ENCODE measurements at regions not wholly inside any gene's neighbourhood (a gene's known extent, or its start where the extent isn't known, plus 50 kb on each side); places are given as distances from the start of the nearest gene placed in this dataset.

DNA sequence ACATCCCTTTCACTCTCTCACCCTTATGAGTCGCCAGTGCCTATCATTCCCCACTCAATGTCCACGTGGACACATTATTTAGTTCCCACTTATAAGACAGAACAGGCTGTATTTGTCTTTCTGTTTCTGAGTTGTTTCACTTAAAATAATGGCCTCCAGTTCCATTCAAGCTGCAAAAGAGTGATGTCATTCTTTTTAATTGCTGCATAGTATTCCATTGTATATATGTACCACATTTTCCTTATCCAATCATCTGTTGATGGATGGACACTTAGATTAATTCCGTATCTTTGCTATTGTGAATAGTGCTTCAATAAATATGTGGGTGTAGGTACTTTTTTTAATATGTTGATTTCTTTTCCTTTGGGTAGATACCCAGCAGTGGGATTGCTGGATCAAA lies 79.1 kb downstream of the ZNF365 start:
- no peak for DNase-seq (ENCODE audit: low read depth)

DNA sequence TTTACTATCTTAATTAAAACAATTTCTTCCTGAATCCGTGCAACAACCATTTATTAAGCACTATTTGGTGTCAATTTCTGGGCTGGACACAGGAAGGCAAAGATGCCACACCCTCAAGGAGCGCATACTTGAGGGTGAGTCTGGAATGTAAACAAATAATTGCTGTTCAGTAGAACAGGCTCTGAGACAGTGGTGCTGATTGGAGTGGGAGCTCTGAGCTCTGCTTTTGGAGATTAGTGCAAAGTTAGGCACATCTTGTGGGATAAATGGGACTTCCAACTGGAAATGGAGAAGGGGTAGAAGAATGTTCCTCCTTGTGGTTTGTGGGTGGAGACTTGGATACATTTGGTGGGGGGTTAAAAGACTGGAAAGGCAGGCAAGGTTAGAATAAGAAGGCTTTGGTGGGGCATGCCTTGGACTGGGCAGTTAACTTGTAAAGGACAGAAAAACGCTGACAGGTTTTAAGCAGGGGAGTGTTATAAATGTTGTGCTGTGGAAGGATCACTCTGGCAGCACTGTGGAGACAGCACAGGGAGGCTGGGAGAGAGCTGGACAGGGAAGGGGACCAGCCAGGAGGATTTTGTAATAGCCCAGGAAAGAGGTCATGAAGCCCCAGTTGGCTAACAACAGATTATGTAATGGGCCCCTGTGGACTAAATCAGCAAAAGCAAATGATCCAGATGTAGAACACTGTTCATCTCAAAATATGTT lies 80.7 kb downstream of the ZNF365 start:
- DNase-seq (ENCODE audit: low read depth) = peak; percentile 75

DNA sequence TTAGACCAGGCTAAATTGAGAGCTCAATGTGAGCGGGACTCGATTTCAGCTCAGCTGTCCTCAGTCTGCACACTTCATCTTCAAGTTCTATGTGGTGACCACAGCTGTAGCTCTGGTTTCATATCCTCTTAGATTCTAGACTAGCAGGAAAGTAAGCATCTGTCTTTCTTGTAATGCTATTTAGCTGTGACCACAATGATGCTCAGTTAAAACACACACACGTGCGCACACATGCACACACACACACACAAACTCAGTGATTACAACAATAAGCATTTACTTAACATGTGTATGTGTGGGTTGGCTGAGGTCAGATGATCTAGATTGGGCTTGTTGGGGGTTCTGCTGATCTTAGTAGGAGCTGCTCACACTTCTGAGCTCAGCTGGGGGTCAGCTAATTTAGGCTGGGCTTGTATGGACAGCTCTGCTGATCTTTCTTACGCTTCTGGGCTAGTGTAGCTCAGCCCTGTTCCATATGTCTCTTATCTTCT lies 82.5 kb downstream of the ZNF365 start:
- no peak for DNase-seq (ENCODE audit: low read depth)

DNA sequence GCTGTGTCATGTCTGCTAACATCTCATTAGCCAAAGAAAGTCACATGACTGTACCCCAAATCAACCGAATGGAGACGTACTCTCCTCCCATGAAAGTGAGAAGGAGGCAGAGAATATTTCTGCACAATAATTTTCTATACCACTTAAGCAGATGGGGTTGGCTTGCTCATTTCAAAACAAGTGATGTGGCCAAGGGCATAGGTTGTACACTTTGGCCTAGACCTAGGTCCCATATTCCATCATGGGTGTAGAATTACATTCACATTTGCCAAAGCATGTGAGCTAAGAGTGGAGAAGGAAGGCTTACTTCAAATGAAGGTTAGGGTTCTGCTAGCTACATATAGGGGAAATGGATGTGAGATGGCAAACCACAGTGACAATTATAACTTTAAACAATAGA lies 83.0 kb downstream of the ZNF365 start:
- no peak for DNase-seq (ENCODE audit: low read depth)

DNA sequence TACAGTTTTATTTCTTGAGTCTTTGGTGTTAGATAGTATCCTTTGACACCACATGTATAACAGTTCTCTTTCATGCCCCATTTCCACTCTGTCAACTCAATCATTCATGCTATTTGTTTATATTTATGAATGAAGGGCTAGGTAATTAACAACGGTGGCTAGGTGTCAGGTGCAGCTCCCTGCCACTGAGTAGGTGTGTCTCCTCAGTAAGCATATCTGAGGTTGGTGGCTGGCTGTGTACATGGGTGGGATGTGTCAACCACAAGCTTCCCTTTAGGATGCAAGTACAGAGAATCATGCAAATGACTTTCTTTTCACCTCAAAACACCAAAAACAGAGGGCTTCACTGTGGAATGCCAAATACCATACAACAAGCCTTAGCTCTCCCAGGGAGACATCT lies 83.4 kb downstream of the ZNF365 start:
- no peak for DNase-seq (ENCODE audit: low read depth)

DNA sequence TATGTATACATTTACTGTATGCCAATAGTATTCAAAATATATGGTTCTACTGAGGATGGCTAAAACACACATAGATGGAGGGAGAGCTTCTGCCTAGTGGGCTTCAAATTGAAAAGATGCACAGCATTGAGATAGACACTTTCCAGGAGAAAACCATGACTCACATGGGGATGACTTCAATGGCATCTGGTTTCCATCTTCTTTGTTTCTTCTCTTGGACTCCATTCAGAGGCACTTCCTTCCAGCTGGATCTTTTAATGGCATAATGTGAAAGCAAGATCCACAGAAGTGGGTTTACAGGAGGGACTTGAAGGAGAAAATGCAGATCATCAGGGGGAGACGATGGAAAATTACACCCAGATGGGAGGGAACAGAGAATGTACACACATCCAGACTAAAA lies 84.9 kb downstream of the ZNF365 start:
- peak; percentile 22 for DNase-seq (ENCODE audit: low read depth)

DNA sequence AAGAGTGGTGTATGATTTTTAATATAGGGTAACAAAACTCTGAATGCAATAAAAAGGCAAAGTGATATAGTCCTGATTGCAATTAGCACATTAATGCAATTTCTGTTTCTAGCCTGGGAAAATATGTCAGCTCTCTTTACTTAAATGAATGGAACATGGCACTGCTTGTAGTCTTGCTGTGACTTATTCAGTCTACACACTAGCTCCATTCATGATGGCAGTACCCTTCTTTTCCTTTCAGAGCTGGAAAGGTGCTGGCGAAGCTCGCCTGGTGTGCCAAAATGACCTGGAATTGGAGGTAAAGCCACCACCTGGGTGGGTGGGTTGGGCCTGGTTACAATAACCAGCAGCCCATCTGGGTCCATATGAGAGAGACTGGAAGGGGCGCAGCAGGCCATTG lies 85.3 kb downstream of the ZNF365 start:
- no peak for DNase-seq (ENCODE audit: low read depth)

DNA sequence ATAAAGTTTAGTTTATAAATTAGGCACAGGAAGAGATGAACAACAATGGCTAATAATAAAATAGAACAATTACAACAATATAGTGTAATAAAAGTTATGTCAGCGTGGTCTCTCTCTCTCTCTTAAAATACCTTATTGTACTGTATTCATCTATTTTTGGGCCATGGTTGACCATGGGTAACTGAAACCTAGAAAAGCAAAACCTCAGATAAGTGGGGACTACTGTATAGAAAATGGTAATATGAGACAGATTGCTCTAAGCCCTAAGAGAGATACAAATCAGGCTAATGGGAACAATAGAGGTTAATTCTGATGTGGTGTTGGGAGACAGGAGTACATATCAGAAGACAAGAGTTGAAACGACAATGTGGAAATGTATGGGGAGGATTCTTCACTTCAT lies 86.2 kb downstream of the ZNF365 start:
- DNase-seq (ENCODE audit: low read depth) = no peak

DNA sequence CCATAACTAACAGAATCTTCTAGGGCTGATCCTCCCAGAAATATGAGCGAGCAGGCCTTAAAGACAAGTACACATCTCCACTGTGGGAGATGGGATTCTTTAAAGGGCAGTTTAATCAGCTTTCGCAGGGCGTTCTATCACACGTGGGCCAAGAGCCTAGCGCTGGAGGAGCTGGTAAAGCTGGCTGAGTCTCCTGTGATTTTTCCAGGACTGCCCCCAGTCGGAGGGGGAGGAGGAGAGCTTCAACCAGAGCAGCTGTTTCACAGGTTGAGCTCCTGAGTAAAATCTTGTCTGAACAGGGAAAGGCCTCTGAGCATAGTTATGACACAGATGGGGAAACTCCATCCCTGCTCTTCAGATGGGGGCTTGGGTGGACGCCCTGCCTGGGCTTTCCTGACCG lies 87.0 kb downstream of the ZNF365 start:
- no peak for DNase-seq (ENCODE audit: low read depth)

DNA sequence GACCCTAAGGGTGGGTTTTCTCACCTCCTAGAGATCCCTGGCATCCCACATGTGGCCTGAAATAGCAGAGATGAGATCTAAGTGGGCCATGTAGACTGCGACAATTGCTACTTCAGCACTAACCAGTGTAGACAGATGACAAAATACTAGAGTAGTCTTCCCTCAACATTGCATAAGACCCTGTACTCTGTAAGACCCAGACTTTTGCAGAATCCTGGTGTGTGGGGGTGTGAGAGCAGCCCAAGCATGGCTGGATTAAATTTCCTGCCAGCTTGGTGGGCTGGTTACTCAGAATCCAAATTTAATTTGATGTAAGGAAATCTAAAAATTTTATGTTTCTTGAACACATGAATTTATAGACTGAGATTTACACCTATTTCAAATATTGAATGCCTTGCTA lies 88.3 kb downstream of the ZNF365 start:
- DNase-seq (ENCODE audit: low read depth) = no peak

DNA sequence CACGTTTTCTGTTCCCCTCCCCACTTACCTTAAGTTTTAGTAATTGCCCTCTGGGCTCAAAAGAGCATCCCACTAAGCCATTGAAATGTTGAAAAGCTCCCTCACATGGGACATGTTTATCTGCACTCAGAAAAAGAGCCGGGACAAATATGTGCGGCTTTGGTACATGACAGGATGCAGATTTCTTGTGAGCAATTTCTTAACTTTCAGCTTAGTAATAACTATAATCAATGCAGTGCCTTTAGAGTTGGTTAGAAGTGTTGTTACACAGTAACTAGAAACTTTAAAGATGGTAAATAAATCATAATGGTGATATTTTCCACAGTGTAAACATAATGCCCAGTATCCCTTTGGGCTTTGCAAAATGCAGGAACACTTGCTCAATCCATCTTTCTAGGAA lies 89.2 kb downstream of the ZNF365 start:
- no peak for DNase-seq (ENCODE audit: low read depth)

DNA sequence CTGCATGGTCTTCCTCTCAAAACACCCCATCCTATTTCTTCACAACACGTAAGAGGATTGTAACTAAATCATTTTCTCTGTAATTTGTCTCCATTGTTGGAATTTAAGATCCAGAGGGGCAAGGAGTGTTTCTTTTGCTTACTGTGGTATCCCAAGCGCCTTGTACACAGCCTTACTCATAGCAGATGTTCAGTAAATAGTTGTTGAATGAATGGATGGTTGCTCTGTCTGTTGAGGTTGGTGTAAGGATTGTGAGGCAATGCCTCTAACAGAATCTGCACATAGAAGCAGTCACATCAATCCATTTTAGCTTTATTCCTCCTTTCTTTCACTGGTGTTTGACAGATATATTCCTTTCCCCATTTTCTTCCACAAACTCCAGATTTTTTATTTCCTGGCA lies 90.1 kb downstream of the ZNF365 start:
- peak; percentile 3 for DNase-seq (ENCODE audit: low read depth)

DNA sequence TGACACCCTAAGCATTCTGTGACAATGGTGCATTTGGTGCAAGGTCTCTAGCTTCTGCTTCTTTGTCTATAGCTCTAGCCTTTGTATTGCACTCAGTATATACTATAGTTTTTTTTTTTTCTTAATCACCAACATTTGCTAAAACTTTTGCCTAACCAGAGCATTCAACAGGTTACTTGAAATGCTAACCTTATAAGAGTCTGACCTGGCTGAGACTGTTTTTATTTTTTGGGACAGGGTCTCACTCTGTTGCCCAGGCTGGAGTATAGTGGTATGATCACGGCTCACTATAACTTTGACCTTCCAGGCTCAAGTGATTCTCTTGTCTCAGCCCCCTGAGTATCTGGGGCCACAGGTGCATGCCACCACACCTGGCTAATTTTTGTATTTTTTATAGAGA lies 92.4 kb downstream of the ZNF365 start:
- no peak for DNase-seq (ENCODE audit: low read depth)

DNA sequence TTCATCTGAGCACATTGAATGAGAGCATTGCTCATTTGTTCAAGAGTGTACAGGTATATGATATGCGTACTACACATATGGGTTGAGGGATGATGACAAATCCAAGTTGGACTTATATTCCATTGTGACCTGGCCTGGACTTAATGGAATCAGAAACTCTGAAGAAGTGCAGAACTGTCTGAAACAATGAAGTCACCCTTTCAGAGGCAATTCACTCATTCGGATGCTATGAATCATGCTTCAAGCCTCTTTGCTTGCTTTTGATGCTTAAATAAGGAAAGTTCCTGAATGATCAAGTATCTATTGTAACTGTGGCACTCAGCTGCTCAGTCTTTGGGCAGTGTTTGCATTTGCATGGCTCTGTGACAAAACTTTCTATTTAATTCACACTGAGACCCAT lies 93.4 kb downstream of the ZNF365 start:
- peak; percentile 45 for DNase-seq (ENCODE audit: low read depth)

DNA sequence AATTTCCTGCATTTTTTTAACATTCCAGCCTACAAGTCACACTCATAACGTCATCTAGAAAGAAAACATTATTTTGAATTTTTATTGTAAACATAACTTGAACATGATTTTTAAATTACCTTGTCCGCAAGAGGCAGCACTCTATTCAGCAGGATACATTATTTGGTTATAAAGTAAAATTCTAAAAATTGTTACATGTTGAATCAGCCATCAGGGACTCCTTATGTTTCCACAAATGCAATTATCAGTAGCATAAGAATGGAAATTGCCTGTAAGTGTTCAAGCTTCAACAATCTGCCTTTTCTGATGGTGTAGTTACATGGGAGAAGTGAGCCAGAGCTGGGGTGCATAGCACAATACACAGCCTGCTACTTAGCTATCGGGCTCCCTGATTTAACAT lies 97.5 kb downstream of the ZNF365 start:
- no peak for DNase-seq (ENCODE audit: low read depth)

DNA sequence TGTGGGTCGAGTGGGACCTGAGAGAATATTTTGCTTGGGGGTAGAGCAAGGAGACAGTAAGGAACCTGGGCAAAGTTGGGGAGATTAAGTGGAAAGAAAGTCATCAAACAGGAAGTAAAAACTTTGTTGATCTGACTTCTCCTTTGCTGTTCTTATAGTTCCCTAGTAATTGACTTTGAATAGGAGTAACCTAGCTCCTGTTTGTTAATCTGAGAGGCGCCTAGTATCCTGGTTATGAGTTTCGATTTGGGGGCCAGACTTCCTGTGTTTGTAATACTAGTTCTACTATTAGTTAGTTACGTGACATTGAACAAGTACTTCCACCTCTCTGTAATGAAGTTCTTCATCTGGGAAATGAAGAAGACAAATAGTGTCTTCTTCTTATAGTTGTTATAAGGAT lies 99.1 kb downstream of the ZNF365 start:
- no peak for DNase-seq (ENCODE audit: low read depth)

DNA sequence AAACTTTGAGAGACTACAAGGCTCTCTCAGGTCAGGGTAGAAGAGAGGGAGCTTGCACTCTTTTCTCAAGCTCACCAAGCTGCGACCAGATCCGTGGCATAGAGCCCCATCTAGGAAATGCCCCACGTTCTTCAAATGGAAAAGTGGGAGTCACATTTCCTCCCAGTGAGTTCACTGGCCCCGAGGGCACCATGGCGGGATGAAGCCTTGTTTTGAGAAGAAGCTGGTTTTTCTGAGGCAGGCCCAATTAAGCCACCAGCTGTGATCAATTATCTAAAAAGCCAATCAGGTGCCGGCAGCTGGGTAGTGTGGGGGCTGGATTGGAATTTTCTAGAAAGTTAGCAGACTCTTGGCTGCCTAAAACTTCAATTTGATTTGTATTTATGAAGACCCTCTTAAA lies 101.4 kb downstream of the ZNF365 start:
- DNase-seq (ENCODE audit: low read depth) = no peak

DNA sequence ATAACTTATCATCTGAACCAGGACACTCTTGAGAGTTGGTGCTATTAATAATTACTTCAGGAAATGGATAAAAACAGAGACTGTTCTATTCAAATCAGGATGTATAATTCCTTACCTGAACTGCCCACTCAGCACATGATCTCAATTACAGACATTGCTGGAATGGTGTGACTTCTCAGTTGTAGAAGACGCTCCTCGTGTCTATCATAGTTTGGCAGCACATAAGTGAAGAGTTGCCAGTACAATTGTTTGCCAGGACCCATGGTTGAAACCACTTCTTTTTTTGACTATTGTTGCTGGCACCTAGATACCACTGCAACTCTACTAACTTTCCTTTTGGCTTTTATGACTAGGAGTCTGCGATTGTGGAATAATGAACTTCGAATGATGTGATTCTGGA lies 105.4 kb downstream of the ZNF365 start:
- DNase-seq (ENCODE audit: low read depth) = no peak

DNA sequence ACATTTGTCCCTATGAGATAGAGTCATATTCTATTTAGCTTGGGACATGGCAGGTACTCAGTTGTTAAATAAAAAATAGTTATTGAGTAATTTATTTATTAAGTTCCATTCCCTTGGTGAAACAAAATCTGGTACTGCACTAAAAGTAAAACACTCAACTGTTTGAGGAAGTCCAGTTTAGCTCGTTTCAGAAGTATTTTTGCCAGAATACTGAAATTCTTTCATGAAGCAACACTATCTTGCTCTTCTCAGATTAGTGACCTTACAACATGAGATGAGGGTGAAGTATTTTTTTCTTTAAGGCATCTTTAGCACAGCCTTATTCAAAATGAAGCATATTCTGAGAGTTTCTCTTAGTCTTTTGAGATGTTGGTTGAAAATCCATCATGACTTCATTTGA lies 106.0 kb downstream of the ZNF365 start:
- no peak for DNase-seq (ENCODE audit: low read depth)

DNA sequence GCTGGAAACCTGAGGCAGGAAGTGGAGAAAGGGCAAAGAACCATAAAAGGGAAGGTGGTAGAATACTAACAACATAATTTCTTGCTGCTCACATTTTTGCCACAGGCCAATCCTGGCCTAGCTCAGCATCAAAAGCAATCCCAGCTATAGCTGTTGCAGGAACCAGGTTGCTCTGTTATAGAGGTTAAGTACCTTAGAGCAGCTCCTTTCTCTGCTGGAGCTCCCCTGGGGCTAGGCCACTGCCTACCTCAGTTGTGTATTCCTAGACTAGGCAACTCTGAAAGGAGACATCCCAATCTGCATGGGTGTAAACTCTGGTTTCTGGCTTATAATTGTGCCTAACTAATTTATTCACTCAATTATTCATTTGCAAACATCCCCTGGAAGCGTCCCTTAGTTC lies 108.4 kb downstream of the ZNF365 start:
- no peak for DNase-seq (ENCODE audit: low read depth)

DNA sequence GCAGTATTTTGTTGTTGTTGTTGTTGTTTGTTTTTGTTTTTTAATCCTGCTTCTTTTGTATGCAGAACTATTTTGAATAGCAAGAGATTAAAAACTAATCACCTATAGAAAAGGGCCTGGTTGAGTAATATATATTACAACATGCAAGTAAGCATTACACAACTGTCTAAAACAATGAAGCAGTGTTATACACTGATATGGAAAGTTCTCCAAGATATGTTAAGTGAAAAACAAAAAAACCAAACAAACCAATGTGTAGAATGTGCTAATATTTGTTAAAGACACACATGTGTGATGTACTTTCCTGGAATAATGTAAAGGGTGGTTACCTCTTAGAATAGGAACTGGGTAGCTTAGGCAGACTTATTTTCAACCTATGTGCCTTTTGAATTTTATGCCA lies 117.4 kb downstream of the ZNF365 start:
- no peak for DNase-seq (ENCODE audit: low read depth)

DNA sequence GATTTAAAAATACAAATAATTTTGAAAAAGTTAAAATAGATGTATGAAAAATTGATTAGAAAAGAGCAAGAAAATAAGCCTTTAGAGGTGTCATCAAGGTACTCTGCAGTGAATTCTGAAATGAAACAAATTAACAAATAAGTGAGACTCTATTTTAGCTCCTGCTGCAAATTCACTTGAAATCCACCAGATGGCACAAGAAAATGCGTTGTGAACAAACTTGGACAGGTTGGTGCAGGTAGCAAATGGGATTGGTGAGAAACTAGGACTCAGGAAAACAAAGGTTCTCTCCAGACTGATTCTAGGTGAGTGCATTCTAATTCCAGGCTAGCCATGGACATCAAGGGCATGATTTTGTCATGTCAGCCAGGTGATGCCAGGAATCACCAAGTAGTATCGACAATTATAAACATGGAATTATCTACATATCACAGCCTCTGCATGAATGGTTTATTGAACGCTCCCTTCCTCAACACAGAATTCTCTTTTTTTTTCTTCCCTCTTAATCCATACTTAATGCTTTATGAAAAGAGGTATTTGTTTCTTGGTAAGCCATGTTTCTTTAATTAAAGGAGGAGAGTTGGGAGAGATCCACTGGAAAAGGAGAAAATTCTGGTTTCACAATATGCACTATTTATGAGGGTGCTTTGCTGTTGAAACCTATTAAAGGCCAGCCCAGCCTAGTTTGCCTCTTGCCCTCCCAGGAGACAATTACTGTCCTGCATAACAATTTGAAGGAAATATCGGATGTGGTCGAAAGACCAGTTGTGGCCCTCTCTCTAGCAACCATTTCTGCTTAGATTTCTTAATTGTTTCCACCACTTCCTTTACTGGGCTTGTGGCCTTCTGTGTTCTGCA lies 118.1 kb downstream of the ZNF365 start:
- peak; percentile 32 for DNase-seq (ENCODE audit: low read depth)

DNA sequence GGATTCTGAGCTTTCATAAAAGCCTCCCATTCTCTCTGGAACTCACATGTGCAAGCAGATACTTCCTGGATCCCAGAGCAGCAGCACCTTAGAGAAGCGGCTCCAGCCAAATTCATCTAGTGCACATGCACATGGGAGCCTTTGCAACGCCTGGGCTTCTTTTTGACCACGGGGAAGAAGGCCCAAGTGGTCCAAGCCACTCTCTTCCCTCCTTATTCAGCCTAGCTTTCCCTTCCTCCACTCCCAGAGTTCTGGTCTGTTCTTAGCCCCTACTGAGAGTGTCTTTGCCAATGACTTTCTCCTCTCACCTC lies 118.7 kb downstream of the ZNF365 start:
- no peak for DNase-seq (ENCODE audit: low read depth)

DNA sequence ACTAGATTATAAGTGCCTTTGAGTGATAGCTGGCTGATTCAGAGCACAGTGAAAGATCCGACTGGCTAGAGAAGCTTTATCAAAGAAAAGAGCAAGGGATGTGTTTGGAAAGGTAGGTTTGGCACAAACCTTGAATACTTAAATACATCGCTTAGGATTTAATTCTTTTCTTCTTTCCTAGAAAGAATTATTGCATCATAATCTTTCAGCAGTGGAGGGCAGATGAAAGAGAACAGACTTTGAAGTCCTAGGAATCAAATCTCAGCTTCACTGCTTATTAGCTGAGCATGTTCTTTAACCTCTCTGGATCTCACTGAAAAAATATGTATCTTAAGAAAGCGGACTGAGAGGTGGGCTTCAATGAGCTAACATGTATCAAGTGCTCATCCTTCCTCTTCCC lies 122.8 kb downstream of the ZNF365 start:
- DNase-seq (ENCODE audit: low read depth) = no peak
